HepG2 (cell line): ENCODE measurements at regions not wholly inside any gene's neighbourhood (a gene's known extent, or its start where the extent isn't known, plus 50 kb on each side); places are given as distances from the start of the nearest gene placed in this dataset.
A peak's percentile ranks its signal among the peaks of the same experiment; 100 is the strongest.

Experiments
- ERF ChIP-seq: IDR thresholded peaks from 2 replicates; pipeline ENCODE4 v1.6.1; 2018; ENCODE audit warnings: missing biosample characterization, missing genetic modification reagents
- HOXA5 ChIP-seq: sonication (generic); formaldehyde crosslinking; IDR thresholded peaks from 2 replicates; pipeline ENCODE4 v1.4.0; 2020; ENCODE audit warnings: missing genetic modification reagents
- JARID2 ChIP-seq: sonication (generic); formaldehyde crosslinking; IDR thresholded peaks from 2 replicates; pipeline ENCODE4 v1.8.1; 2023; ENCODE audit warnings: missing genetic modification reagents, inconsistent platforms; ENCODE audit not compliant: insufficient replicate concordance
- KLF12 ChIP-seq: sonication (generic); formaldehyde crosslinking; IDR thresholded peaks from 2 replicates; pipeline ENCODE4 v1.4.0; 2020; ENCODE audit warnings: missing genetic modification reagents, borderline replicate concordance
- MIER3 ChIP-seq: IDR thresholded peaks from 2 replicates; pipeline ENCODE4 v1.6.1; 2016; ENCODE audit warnings: missing compliant biosample characterization, borderline replicate concordance
- NKX3-1 ChIP-seq: sonication (generic); formaldehyde crosslinking; IDR thresholded peaks from 2 replicates; pipeline ENCODE4 v1.5.0; 2020; ENCODE audit warnings: missing genetic modification reagents
- PAF1 ChIP-seq: IDR thresholded peaks from 2 replicates; pipeline ENCODE4 v1.6.1; 2016; ENCODE audit warnings: missing genetic modification reagents, missing compliant biosample characterization
- POLR2G ChIP-seq: fragments of 200-400 bp; formaldehyde crosslinking; IDR thresholded peaks from 2 replicates; pipeline ENCODE4 v1.6.1; 2018; ENCODE audit warnings: mild to moderate bottlenecking, low read depth, low read length, moderate library complexity
- RAD51 ChIP-seq: fragments of 450-650 bp; IDR thresholded peaks from 2 replicates; pipeline ENCODE4 v1.6.1; 2016; ENCODE audit warnings: borderline replicate concordance
- RBAK ChIP-seq: sonication (generic); formaldehyde crosslinking; IDR thresholded peaks from 2 replicates; pipeline ENCODE4 v1.5.1; 2020; ENCODE audit warnings: mild to moderate bottlenecking, missing genetic modification reagents
- RBM39 ChIP-seq: fragments of 200-400 bp; formaldehyde crosslinking; IDR thresholded peaks from one replicate; pipeline ENCODE4 v1.6.1; 2018; ENCODE audit warnings: antibody characterized with exemption, mild to moderate bottlenecking, low read depth, low read length; ENCODE audit not compliant: poor library complexity, severe bottlenecking
- REPIN1 ChIP-seq: sonication (generic); formaldehyde crosslinking; IDR thresholded peaks from 2 replicates; pipeline ENCODE4 v1.8.0; 2022; ENCODE audit warnings: missing genetic modification reagents, low read depth, mild to moderate bottlenecking, borderline replicate concordance
- REXO4 ChIP-seq: sonication (generic); formaldehyde crosslinking; IDR thresholded peaks from 2 replicates; pipeline ENCODE4 v1.8.0; 2022; ENCODE audit warnings: missing genetic modification reagents, mild to moderate bottlenecking, borderline replicate concordance
- SMC3 ChIP-seq: IDR thresholded peaks from 2 replicates; pipeline ENCODE4 v1.6.1; 2011; ENCODE audit warnings: low read length, improper control_type of control experiment
- SRSF4 ChIP-seq: fragments of 200-400 bp; formaldehyde crosslinking; IDR thresholded peaks from one replicate; pipeline ENCODE4 v1.6.1; 2018; ENCODE audit warnings: mild to moderate bottlenecking, low read depth, low read length, moderate library complexity; ENCODE audit not compliant: poor library complexity, severe bottlenecking
- SRSF9 ChIP-seq: fragments of 200-400 bp; formaldehyde crosslinking; IDR thresholded peaks from 2 replicates; pipeline ENCODE4 v1.6.1; 2018; ENCODE audit warnings: borderline replicate concordance, mild to moderate bottlenecking, low read depth, low read length; ENCODE audit not compliant: insufficient read depth, poor library complexity, severe bottlenecking
- ZMYM4 ChIP-seq: sonication (generic); formaldehyde crosslinking; IDR thresholded peaks from 2 replicates; pipeline ENCODE4 v1.8.1; 2023; ENCODE audit warnings: mild to moderate bottlenecking, missing genetic modification reagents
- ZNF232 ChIP-seq: sonication (generic); formaldehyde crosslinking; IDR thresholded peaks from 2 replicates; pipeline ENCODE4 v1.4.0; 2020; ENCODE audit warnings: missing genetic modification reagents, borderline replicate concordance
- ZNF292 ChIP-seq: sonication (generic); formaldehyde crosslinking; IDR thresholded peaks from 2 replicates; pipeline ENCODE4 v1.8.1; 2022; ENCODE audit warnings: mild to moderate bottlenecking, low read depth, missing genetic modification reagents, borderline replicate concordance
- ZNF3 ChIP-seq: IDR thresholded peaks from 2 replicates; pipeline ENCODE4 v1.7.0; 2017; ENCODE audit warnings: inconsistent platforms
- ZNF562 ChIP-seq: sonication (generic); formaldehyde crosslinking; IDR thresholded peaks from 2 replicates; pipeline ENCODE4 v1.8.0; 2022; ENCODE audit warnings: missing genetic modification reagents, borderline replicate concordance
- ZNF574 ChIP-seq: sonication (generic); formaldehyde crosslinking; IDR thresholded peaks from 2 replicates; pipeline ENCODE4 v1.4.0; 2020; ENCODE audit warnings: missing genetic modification reagents
- TF ChIP-seq, protein P1 (sequence below): IDR thresholded peaks from 2 replicates; pipeline ENCODE4 v1.6.1; 2016; ENCODE audit warnings: low read depth
- TF ChIP-seq, protein P2 (sequence below): sonication (generic); formaldehyde crosslinking; IDR thresholded peaks from 2 replicates; pipeline ENCODE4 v1.4.0; 2020; ENCODE audit warnings: missing genetic modification reagents
- TF ChIP-seq, protein P3 (sequence below): sonication (generic); formaldehyde crosslinking; IDR thresholded peaks from 2 replicates; pipeline ENCODE4 v1.4.0; 2020; ENCODE audit warnings: missing genetic modification reagents

GRCh38 chr13:74040200-74040599 lies 94.0 kb downstream of the KLF12 start (continued):
- TF ChIP-seq REXO4 (CRISPR knock-in tag), result no peak
- TF ChIP-seq NKX3-1 (CRISPR knock-in tag), result no peak
- no peak for TF ChIP-seq HOXA5 (CRISPR knock-in tag)
- TF ChIP-seq JARID2 (CRISPR knock-in tag), result no peak
- TF ChIP-seq RAD51, result no peak
- TF ChIP-seq, protein P1, sequence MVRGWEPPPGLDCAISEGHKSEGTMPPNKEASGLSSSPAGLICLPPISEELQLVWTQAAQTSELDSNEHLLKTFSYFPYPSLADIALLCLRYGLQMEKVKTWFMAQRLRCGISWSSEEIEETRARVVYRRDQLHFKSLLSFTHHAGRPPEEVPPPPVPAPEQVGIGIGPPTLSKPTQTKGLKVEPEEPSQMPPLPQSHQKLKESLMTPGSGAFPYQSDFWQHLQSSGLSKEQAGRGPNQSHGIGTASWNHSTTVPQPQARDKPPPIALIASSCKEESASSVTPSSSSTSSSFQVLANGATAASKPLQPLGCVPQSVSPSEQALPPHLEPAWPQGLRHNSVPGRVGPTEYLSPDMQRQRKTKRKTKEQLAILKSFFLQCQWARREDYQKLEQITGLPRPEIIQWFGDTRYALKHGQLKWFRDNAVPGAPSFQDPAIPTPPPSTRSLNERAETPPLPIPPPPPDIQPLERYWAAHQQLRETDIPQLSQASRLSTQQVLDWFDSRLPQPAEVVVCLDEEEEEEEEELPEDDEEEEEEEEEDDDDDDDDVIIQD (CRISPR knock-in tag), result peak; percentile 65; the same call in 1 of the 2 replicates
- 0 out of 2 replicates have a peak, but pooled peaks have one; percentile 40 for TF ChIP-seq ZNF574 (CRISPR knock-in tag)
- no peak for TF ChIP-seq ZNF562 (CRISPR knock-in tag)
- TF ChIP-seq SMC3, result peak; percentile 65; the same call in 1 of the 2 replicates
- TF ChIP-seq PAF1 (CRISPR knock-in tag), result no peak
- no peak for TF ChIP-seq POLR2G
- TF ChIP-seq, protein P2, sequence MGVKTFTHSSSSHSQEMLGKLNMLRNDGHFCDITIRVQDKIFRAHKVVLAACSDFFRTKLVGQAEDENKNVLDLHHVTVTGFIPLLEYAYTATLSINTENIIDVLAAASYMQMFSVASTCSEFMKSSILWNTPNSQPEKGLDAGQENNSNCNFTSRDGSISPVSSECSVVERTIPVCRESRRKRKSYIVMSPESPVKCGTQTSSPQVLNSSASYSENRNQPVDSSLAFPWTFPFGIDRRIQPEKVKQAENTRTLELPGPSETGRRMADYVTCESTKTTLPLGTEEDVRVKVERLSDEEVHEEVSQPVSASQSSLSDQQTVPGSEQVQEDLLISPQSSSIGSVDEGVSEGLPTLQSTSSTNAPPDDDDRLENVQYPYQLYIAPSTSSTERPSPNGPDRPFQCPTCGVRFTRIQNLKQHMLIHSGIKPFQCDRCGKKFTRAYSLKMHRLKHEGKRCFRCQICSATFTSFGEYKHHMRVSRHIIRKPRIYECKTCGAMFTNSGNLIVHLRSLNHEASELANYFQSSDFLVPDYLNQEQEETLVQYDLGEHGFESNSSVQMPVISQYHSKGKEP (CRISPR knock-in tag), result no peak
- peak; percentile 90 for TF ChIP-seq ZNF232 (CRISPR knock-in tag)
- peak; percentile 74 for TF ChIP-seq ZMYM4
- TF ChIP-seq SRSF4, result no peak
- TF ChIP-seq ERF (CRISPR knock-in tag), result no peak
- no peak for TF ChIP-seq KLF12 (CRISPR knock-in tag)
- no peak for TF ChIP-seq REPIN1 (CRISPR knock-in tag)
- no peak for TF ChIP-seq MIER3
- no peak for TF ChIP-seq SRSF9
- TF ChIP-seq, protein P3, sequence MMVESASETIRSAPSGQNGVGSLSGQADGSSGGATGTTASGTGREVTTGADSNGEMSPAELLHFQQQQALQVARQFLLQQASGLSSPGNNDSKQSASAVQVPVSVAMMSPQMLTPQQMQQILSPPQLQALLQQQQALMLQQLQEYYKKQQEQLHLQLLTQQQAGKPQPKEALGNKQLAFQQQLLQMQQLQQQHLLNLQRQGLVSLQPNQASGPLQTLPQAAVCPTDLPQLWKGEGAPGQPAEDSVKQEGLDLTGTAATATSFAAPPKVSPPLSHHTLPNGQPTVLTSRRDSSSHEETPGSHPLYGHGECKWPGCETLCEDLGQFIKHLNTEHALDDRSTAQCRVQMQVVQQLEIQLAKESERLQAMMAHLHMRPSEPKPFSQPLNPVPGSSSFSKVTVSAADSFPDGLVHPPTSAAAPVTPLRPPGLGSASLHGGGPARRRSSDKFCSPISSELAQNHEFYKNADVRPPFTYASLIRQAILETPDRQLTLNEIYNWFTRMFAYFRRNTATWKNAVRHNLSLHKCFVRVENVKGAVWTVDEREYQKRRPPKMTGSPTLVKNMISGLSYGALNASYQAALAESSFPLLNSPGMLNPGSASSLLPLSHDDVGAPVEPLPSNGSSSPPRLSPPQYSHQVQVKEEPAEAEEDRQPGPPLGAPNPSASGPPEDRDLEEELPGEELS (CRISPR knock-in tag), result no peak
- TF ChIP-seq RBAK (CRISPR knock-in tag), result no peak
- TF ChIP-seq ZNF3 (CRISPR knock-in tag), result no peak
- TF ChIP-seq RBM39, result no peak
- no peak for TF ChIP-seq ZNF292 (CRISPR knock-in tag)
